Stimulated activated CD8-positive, alpha-beta memory T cell treated with anti-CD3 and anti-CD28 coated beads, Interleukin-4, amount 100 ng/mL, for 24 hours (primary cell): ENCODE measurements at regions not wholly inside any gene's neighbourhood (a gene's known extent, or its start where the extent isn't known, plus 50 kb on each side); places are given as distances from the start of the nearest gene placed in this dataset.
"Not testable (repeated sequence)": the region's sequence is repeated elsewhere in the genome, so short reads cannot be mapped to it uniquely, and the experiment has no call there.

Experiments
- DNase-seq: peaks from one replicate; pipeline ENCODE4 v3.0.0-alpha.2; 2020; ENCODE audit warnings: low read depth

- DNase-seq, result no peak
Observed at GRCh38 chr9:129414377-129414992, 206.4 kb downstream of the C9orf50 start.

- peak; percentile 99 for DNase-seq
Observed at GRCh38 chr9:129413537-129414376, 207.1 kb downstream of the C9orf50 start.

- no peak for DNase-seq
Observed at GRCh38 chr9:129412814-129413536, 207.9 kb downstream of the C9orf50 start.

GRCh38 chr9:129412176-129412813 is 208.6 kb downstream of the C9orf50 start:
- DNase-seq, result not testable (repeated sequence)

GRCh38 chr9:129411501-129412175 is 209.3 kb downstream of the C9orf50 start:
- no peak for DNase-seq

GRCh38 chr9:129410226-129410625 is 210.7 kb downstream of the C9orf50 start:
- DNase-seq, result no peak

- DNase-seq, result no peak
Observed at GRCh38 chr9:129408535-129409215, 212.2 kb downstream of the C9orf50 start.

- no peak for DNase-seq
Observed at GRCh38 chr9:129407905-129408452, 212.9 kb downstream of the C9orf50 start.

GRCh38 chr9:129406278-129407225 is 214.3 kb downstream of the C9orf50 start:
- no peak for DNase-seq

- DNase-seq, result no peak
Observed at GRCh38 chr9:129405827-129406213, 215.1 kb downstream of the C9orf50 start.

- no peak for DNase-seq
Observed at GRCh38 chr9:129405089-129405826, 215.6 kb downstream of the C9orf50 start.

GRCh38 chr9:129404621-129405020 is 216.3 kb downstream of the C9orf50 start:
- DNase-seq, result no peak

GRCh38 chr9:129403779-129404620 is 216.9 kb downstream of the C9orf50 start:
- DNase-seq, result no peak

GRCh38 chr9:129402931-129403778 is 217.7 kb downstream of the C9orf50 start:
- no peak for DNase-seq

GRCh38 chr9:129402371-129402739 is 218.5 kb downstream of the C9orf50 start:
- DNase-seq, result no peak

GRCh38 chr9:129401623-129402370 is 219.1 kb downstream of the C9orf50 start:
- DNase-seq, result no peak
